HCT116 (cell line): ENCODE measurements at regions not wholly inside any gene's neighbourhood (a gene's known extent, or its start where the extent isn't known, plus 50 kb on each side); places are given as distances from the start of the nearest gene placed in this dataset.
"Not testable (repeated sequence)": the region's sequence is repeated elsewhere in the genome, so short reads cannot be mapped to it uniquely, and the experiment has no call there.

Experiments
- CEBPB ChIP-seq: IDR thresholded peaks from 2 replicates; pipeline ENCODE4 v1.6.1; 2012; ENCODE audit warnings: low read depth
- CTCF ChIP-seq, 3 experiments: fragments of 200-600 bp in 1 of 3; sonication (generic) in 1 of 3; IDR thresholded peaks in 2 of 3; conservative IDR thresholded peaks in 1 of 3; 2 replicates each; pipeline ENCODE4 v1.5.1; 2012 to 2017; ENCODE audit warnings: low read depth in 2 of 3, low read length in 2 of 3, antibody characterized with exemption in 1 of 3, borderline replicate concordance in 1 of 3, control low read depth in 1 of 3, mild to moderate bottlenecking in 1 of 3, mixed read lengths in 1 of 3, mixed run types in 1 of 3, moderate library complexity in 1 of 3; ENCODE audit not compliant: insufficient read depth in 1 of 3
- EZH2 ChIP-seq: fragments of 200-600 bp; sonication (generic); IDR thresholded peaks from 2 replicates; pipeline ENCODE4 v1.6.1; 2017; ENCODE audit warnings: antibody characterized with exemption, mixed run types
- EZH2phosphoT487 ChIP-seq: fragments of 200-600 bp; IDR thresholded peaks from 2 replicates; pipeline ENCODE4 v1.6.1; 2018; ENCODE audit warnings: antibody characterized with exemption, borderline replicate concordance
- MAX ChIP-seq: IDR thresholded peaks from 2 replicates; pipeline ENCODE4 v1.6.1; 2012
- POLR2A ChIP-seq: IDR thresholded peaks from 2 replicates; pipeline ENCODE4 v1.7.0; 2011; ENCODE audit warnings: borderline replicate concordance; ENCODE audit not compliant: insufficient read depth, insufficient read length; ENCODE audit errors: extremely low read depth
- POLR2AphosphoS5 ChIP-seq: IDR thresholded peaks from 2 replicates; pipeline ENCODE4 v1.6.1; 2011; ENCODE audit warnings: mild to moderate bottlenecking, low read depth, low read length, moderate library complexity
- RAD21 ChIP-seq: IDR thresholded peaks from 2 replicates; pipeline ENCODE4 v1.6.1; 2012; ENCODE audit warnings: low read depth, mild to moderate bottlenecking
- REST ChIP-seq: IDR thresholded peaks from 2 replicates; pipeline ENCODE4 v1.6.1; 2012; ENCODE audit warnings: low read depth
- SRF ChIP-seq: IDR thresholded peaks from 2 replicates; pipeline ENCODE4 v1.6.1; 2012; ENCODE audit warnings: low read depth
- TCF7L2 ChIP-seq: IDR thresholded peaks from 2 replicates; pipeline ENCODE4 v1.7.0; 2011; ENCODE audit warnings: borderline replicate concordance, inconsistent platforms; ENCODE audit not compliant: insufficient read depth, insufficient read length; ENCODE audit errors: extremely low read depth
- ZBTB33 ChIP-seq: IDR thresholded peaks from 2 replicates; pipeline ENCODE4 v1.6.1; 2011; ENCODE audit warnings: mild to moderate bottlenecking, low read length, moderate library complexity; ENCODE audit not compliant: insufficient replicate concordance; ENCODE audit errors: extremely low read depth

GRCh38 chr5:150960323-150960722 is 55.5 kb upstream of the ZNF300 start:
- TF ChIP-seq RAD21; CTCF (IDR thresholded peaks at IDR 0.05 in 2 of 3, conservative IDR thresholded peaks at IDR 0.05 in 1 of 3; ENCODE audit: borderline replicate concordance in 1 of 3, insufficient read depth in 1 of 3, low read depth in 2 of 3, low read length in 2 of 3); POLR2AphosphoS5; CEBPB; ZBTB33; EZH2phosphoT487; REST; EZH2; POLR2A; MAX; SRF; TCF7L2: not testable (repeated sequence)
